Breast epithelium (tissue), 3 donors: ENCODE measurements at regions not wholly inside any gene's neighbourhood (a gene's known extent, or its start where the extent isn't known, plus 50 kb on each side); places are given as distances from the start of the nearest gene placed in this dataset.
"Not testable (repeated sequence)": the region's sequence is repeated elsewhere in the genome, so short reads cannot be mapped to it uniquely, and the experiment has no call there.

Source experiments
- POLR2A ChIP-seq: fragments of 450-650 bp; IDR thresholded peaks from one replicate; pipeline ENCODE4 v1.6.1; 2016; ENCODE audit warnings: antibody characterized with exemption, mild to moderate bottlenecking, moderate library complexity
- TF ChIP-seq, protein P1 (sequence below), 3 donors: fragments of 450-650 bp; IDR thresholded peaks; one replicate each; pipeline ENCODE4 v1.5.1; 2016 to 2017; ENCODE audit warnings: antibody characterized with exemption in 3 of 3, mild to moderate bottlenecking in 3 of 3, moderate library complexity in 3 of 3

DNA sequence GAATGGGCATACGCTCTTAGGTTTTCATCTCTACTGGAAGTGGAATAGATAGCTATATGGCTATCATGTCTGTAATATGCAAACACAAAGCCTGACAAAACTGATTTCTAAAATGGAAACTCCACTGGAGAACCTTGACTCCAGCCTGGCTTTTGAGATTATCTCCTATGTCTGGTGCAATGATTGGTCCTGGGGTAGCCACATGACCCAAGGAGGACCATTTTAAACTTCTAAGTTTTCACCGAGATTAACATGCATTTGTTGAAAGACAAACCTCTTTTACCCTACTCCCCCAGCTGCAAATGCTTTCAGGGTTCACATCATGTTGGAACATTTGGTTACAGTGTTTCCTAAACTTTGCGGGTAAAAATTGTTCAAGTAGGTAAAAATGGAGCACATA is 124.6 kb downstream of the CCDC74A start:
- TF ChIP-seq, protein P1, sequence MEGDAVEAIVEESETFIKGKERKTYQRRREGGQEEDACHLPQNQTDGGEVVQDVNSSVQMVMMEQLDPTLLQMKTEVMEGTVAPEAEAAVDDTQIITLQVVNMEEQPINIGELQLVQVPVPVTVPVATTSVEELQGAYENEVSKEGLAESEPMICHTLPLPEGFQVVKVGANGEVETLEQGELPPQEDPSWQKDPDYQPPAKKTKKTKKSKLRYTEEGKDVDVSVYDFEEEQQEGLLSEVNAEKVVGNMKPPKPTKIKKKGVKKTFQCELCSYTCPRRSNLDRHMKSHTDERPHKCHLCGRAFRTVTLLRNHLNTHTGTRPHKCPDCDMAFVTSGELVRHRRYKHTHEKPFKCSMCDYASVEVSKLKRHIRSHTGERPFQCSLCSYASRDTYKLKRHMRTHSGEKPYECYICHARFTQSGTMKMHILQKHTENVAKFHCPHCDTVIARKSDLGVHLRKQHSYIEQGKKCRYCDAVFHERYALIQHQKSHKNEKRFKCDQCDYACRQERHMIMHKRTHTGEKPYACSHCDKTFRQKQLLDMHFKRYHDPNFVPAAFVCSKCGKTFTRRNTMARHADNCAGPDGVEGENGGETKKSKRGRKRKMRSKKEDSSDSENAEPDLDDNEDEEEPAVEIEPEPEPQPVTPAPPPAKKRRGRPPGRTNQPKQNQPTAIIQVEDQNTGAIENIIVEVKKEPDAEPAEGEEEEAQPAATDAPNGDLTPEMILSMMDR (IDR thresholded peaks at IDR 0.05), result not testable (repeated sequence)
- not testable (repeated sequence) for TF ChIP-seq POLR2A
